A673 (cell line): ENCODE measurements at regions not wholly inside any gene's neighbourhood (a gene's known extent, or its start where the extent isn't known, plus 50 kb on each side); places are given as distances from the start of the nearest gene placed in this dataset.

Experiments used
- BruUV-seq: library from RNA; stranded (reverse); fragments of 400-500 nt; replicated peaks from 2 replicates; lab custom pipeline; 2021; lab: Mats Ljungman, UMichigan
- CTCF ChIA-PET: fragments of 300-600 bp; sonication (Branson Sonifier 250); formaldehyde crosslinking; loops from one replicate; lab custom pipeline; 2022; ENCODE audit warnings: antibody characterized with exemption; lab: Charles Lee
- POLR2A ChIA-PET: fragments of 300-600 bp; sonication (Branson Sonifier 250); formaldehyde crosslinking; loops from one replicate; lab custom pipeline; 2022; ENCODE audit warnings: antibody characterized with exemption; ENCODE audit not compliant: low non-redundant PET; lab: Charles Lee
- DNase-seq: peaks from one replicate; pipeline ENCODE4 v3.0.0-alpha.2; 2015; ENCODE audit warnings: low spot score
- H3K27ac ChIP-seq: fragments of 200-600 bp; sonication (generic); 2 replicates; pipeline ENCODE4 v1.5.1; 2016; ENCODE audit warnings: mixed run types, low read depth, mild to moderate bottlenecking, mixed read lengths, antibody characterized with exemption, low read length; ENCODE audit not compliant: poor library complexity, severe bottlenecking
- H3K27me3 ChIP-seq: fragments of 200-600 bp; sonication (generic); replicated peaks from 2 replicates; pipeline ENCODE4 v1.6.1; 2017; ENCODE audit warnings: mixed run types, low read depth, mild to moderate bottlenecking, mixed read lengths, antibody characterized with exemption, low read length; ENCODE audit not compliant: insufficient read depth, poor library complexity
- H3K36me3 ChIP-seq: fragments of 200-600 bp; sonication (generic); 2 replicates; pipeline ENCODE4 v1.6.1; 2016; ENCODE audit warnings: mixed run types, mild to moderate bottlenecking, mixed read lengths, antibody characterized with exemption, low read length; ENCODE audit not compliant: insufficient read depth, poor library complexity, severe bottlenecking
- H3K4me1 ChIP-seq: fragments of 200-600 bp; sonication (generic); 2 replicates; pipeline ENCODE4 v1.6.1; 2017; ENCODE audit warnings: mixed run types, mild to moderate bottlenecking, mixed read lengths, antibody characterized with exemption, low read length; ENCODE audit not compliant: insufficient read depth, poor library complexity, severe bottlenecking
- H3K4me3 ChIP-seq: fragments of 200-600 bp; sonication (generic); 2 replicates; pipeline ENCODE4 v1.5.1; 2016; ENCODE audit warnings: low read depth, mixed run types, mild to moderate bottlenecking, mixed read lengths, low read length; ENCODE audit not compliant: poor library complexity, severe bottlenecking
- H3K9me3 ChIP-seq: fragments of 200-600 bp; sonication (generic); 2 replicates; pipeline ENCODE4 v1.6.1; 2016; ENCODE audit warnings: mixed run types, low read depth, mild to moderate bottlenecking, mixed read lengths, antibody characterized with exemption, low read length; ENCODE audit not compliant: poor library complexity, severe bottlenecking
- CTCF ChIP-seq: fragments of 300-800, 200-600 bp; sonication (generic); conservative IDR thresholded peaks from 2 replicates; pipeline ENCODE4 v1.5.1; 2017; ENCODE audit warnings: low read depth, mild to moderate bottlenecking, antibody characterized with exemption, low read length, moderate library complexity, mixed read lengths
- EZH2 ChIP-seq: fragments of 200-600 bp; sonication (generic); IDR thresholded peaks from 2 replicates; pipeline ENCODE4 v1.6.1; 2017; ENCODE audit warnings: borderline replicate concordance, low read depth, mild to moderate bottlenecking, mixed read lengths, antibody characterized with exemption, low read length; ENCODE audit not compliant: poor library complexity, severe bottlenecking
- intact Hi-C: fragments of 100-400 bp; cut with micrococcal nuclease; formaldehyde crosslinking; loops from one replicate; pipeline ENCODE4 v1.10.0; 2022; ENCODE audit not compliant: unreplicated experiment

DNA sequence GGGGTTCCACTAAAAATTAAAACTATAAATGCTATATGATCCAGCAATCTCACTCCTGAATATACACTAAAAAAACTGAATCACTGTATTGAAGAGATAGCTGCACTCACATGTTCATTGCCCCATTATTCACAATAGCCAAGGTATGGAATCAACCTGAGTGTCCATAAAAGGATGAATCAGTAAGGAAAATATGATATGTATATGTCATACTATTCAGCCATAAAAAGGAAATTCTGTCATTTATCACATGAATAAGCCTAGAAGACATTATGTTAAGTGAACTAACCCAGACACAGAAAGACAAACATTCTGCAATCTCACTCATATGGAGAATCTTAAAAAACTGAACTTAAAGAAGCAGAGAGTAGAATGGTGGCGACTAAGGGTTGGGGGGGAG is 1376.2 kb upstream of the CDH9 start:
- ChIA-PET POLR2A (no interaction called here), CTCF (no interaction called here)
- no peaks in the 10 kb centered on the region for H3K27me3 ChIP-seq
- H3K36me3 ChIP-seq, result no peaks in the 10 kb centered on the region
- peaks cover 3% of the 10 kb centered on the region for H3K9me3 ChIP-seq
- H3K4me3 ChIP-seq, result no peak overlapping the region
- DNase-seq, result no peak
- no peaks in the 10 kb centered on the region for H3K4me1 ChIP-seq
- H3K27ac ChIP-seq, result no peak overlapping the region
- BruUV-seq, result no TSS peak
- TF ChIP-seq EZH2 (no peak), CTCF (no peak)
- intact Hi-C loops, result no loop called here

- intact Hi-C loops, result no loop called here
- Histone ChIP-seq H3K9me3 (no peaks in the 10 kb centered on the region), H3K36me3 (no peaks in the 10 kb centered on the region), H3K27ac (no peak overlapping the region), H3K4me3 (no peak overlapping the region), H3K4me1 (peaks cover 17% of the 10 kb centered on the region), H3K27me3 (no peaks in the 10 kb centered on the region)
- TF ChIP-seq EZH2 (no peak), CTCF (no peak)
- no TSS peak for BruUV-seq
- ChIA-PET CTCF (no interaction called here), POLR2A (interaction anchor here (0.5 kb wide), 1 partner anchor 1748 kb away, joined by 4 read pairs; no protein-coding TSS in a partner anchor)
- no peak for DNase-seq
These were observed 1370.3 kb upstream of the CDH9 start for GRCh38 chr5:28408651-28409050.

GRCh38 chr5:28408186-28408585 is 1369.8 kb upstream of the CDH9 start:
- TF ChIP-seq CTCF (no peak), EZH2 (no peak)
- Histone ChIP-seq H3K36me3 (no peaks in the 10 kb centered on the region), H3K4me1 (peaks cover 20% of the 10 kb centered on the region), H3K27ac (no peak overlapping the region), H3K9me3 (no peaks in the 10 kb centered on the region), H3K27me3 (no peaks in the 10 kb centered on the region), H3K4me3 (no peak overlapping the region)
- ChIA-PET CTCF (no interaction called here), POLR2A (no interaction called here)
- no peak for DNase-seq
- BruUV-seq, result no TSS peak
- intact Hi-C loops, result no loop called here
